Endothelial cell of umbilical vein (primary cell): ENCODE measurements at regions not wholly inside any gene's neighbourhood (a gene's known extent, or its start where the extent isn't known, plus 50 kb on each side); places are given as distances from the start of the nearest gene placed in this dataset.

ENCODE experiments used
- BruUV-seq: library from RNA; stranded (reverse); fragments of 400-500 nt; replicated peaks from 2 replicates; lab custom pipeline; 2021; lab: Mats Ljungman, UMichigan
- CTCF ChIA-PET: fragments of 300-600, 350-600 bp; sonication (Branson Sonifier 250); formaldehyde crosslinking; loops from one replicate; lab custom pipeline; 2021; ENCODE audit warnings: antibody characterized with exemption, inconsistent platforms; lab: Charles Lee
- POLR2A ChIA-PET: fragments of 300-600, 350-600 bp; sonication (Branson Sonifier 250); formaldehyde crosslinking; loops from one replicate; lab custom pipeline; 2021; ENCODE audit warnings: antibody characterized with exemption, inconsistent platforms; lab: Charles Lee
- DNase-seq: peaks from one replicate; pipeline ENCODE4 v3.0.0-alpha.2; 2011; ENCODE audit warnings: low read depth, low spot score
- FAIRE-seq: peaks from 2 replicates; lab custom pipeline; 2011; peaks lifted over from hg19 to GRCh38; lab: Jason Lieb, UNC
- H2AFZ ChIP-seq: 2 replicates; pipeline ENCODE4 v1.6.0; 2012; ENCODE audit warnings: low read depth, low read length, control low read depth, inconsistent platforms
- H3K27ac ChIP-seq: 2 replicates; pipeline ENCODE4 v1.5.1; 2011; ENCODE audit warnings: low read depth, mild to moderate bottlenecking, control low read depth, low read length, moderate library complexity; ENCODE audit not compliant: insufficient read depth
- H3K27me3 ChIP-seq, 2 experiments: 2 replicates each; pipeline versions ENCODE4 v1.6.0 to v1.6.1; 2011; ENCODE audit warnings: low read length in 2 of 2, mixed read lengths in 1 of 2; ENCODE audit not compliant: control insufficient read depth in 2 of 2, insufficient read depth in 2 of 2
- H3K36me3 ChIP-seq, 2 experiments: 2 replicates in 1 of 2; 3 replicates in 1 of 2; pipeline ENCODE4 v1.5.1; 2011; ENCODE audit warnings: low read length in 2 of 2, mild to moderate bottlenecking in 1 of 2, moderate library complexity in 1 of 2; ENCODE audit not compliant: control insufficient read depth in 2 of 2, insufficient read depth in 2 of 2; ENCODE audit errors: extremely low read depth in 1 of 2
- H3K4me1 ChIP-seq: 3 replicates; pipeline ENCODE4 v1.5.1; 2011; ENCODE audit warnings: mild to moderate bottlenecking, low read length; ENCODE audit not compliant: control insufficient read depth, insufficient read depth; ENCODE audit errors: extremely low read depth
- H3K4me2 ChIP-seq: 2 replicates; pipeline ENCODE4 v1.6.1; 2011; ENCODE audit warnings: low read length, control low read depth, mixed read lengths; ENCODE audit not compliant: insufficient read depth
- H3K4me3 ChIP-seq, 3 experiments: fragments of 200-600 bp in 1 of 3; sonication (generic), shearing (Covaris generic) in 1 of 3; replicated peaks in 1 of 3; 2 replicates each; pipeline ENCODE4 v1.5.1; 2011 to 2016; ENCODE audit warnings: control low read depth in 3 of 3, low read length in 3 of 3, mild to moderate bottlenecking in 2 of 3, inconsistent platforms in 1 of 3, low read depth in 1 of 3, moderate library complexity in 1 of 3; ENCODE audit not compliant: insufficient read depth in 1 of 3
- H3K79me2 ChIP-seq: 2 replicates; pipeline ENCODE4 v1.6.0; 2012; ENCODE audit warnings: low read length, inconsistent platforms; ENCODE audit not compliant: control insufficient read depth, insufficient read depth
- H3K9ac ChIP-seq: replicated peaks from 2 replicates; pipeline ENCODE3; 2011; ENCODE audit warnings: low read length, control low read depth; ENCODE audit not compliant: insufficient read depth; ENCODE audit errors: extremely low read depth
- H3K9me1 ChIP-seq: replicated peaks from 3 replicates; pipeline ENCODE4 v1.6.0; 2011; ENCODE audit warnings: mild to moderate bottlenecking, low read length; ENCODE audit not compliant: control insufficient read depth, insufficient read depth; ENCODE audit errors: extremely low read depth
- H3K9me3 ChIP-seq: replicated peaks from 2 replicates; pipeline ENCODE4 v1.5.1; 2012; ENCODE audit warnings: low read length, inconsistent platforms; ENCODE audit not compliant: control insufficient read depth, insufficient read depth
- H4K20me1 ChIP-seq: replicated peaks from 2 replicates; pipeline ENCODE3; 2011; ENCODE audit warnings: mild to moderate bottlenecking, low read length; ENCODE audit not compliant: control insufficient read depth, insufficient read depth; ENCODE audit errors: extremely low read depth
- CTCF ChIP-seq, 2 donors: IDR thresholded peaks; 1 replicate in 1 of 2; 2 replicates in 1 of 2; pipeline ENCODE4 v1.5.1; 2011; ENCODE audit warnings: low read length in 2 of 2, mild to moderate bottlenecking in 2 of 2, moderate library complexity in 2 of 2, control low read depth in 1 of 2, inconsistent platforms in 1 of 2, low read depth in 1 of 2; ENCODE audit not compliant: insufficient read depth in 1 of 2; ENCODE audit errors: extremely low read depth in 1 of 2
- EZH2 ChIP-seq: IDR thresholded peaks from 2 replicates; pipeline ENCODE4 v1.6.1; 2012; ENCODE audit warnings: borderline replicate concordance, low read depth, mild to moderate bottlenecking, moderate library complexity, low read length, inconsistent platforms; ENCODE audit not compliant: severe bottlenecking
- MAX ChIP-seq: IDR thresholded peaks from 2 replicates; pipeline ENCODE4 v1.6.1; 2011; ENCODE audit not compliant: insufficient read depth, insufficient read length
- dilution Hi-C: fragments of 300-500 bp; cut with MboI; formaldehyde crosslinking; loops from one replicate; pipeline ENCODE4 v1.15.0; 2019; ENCODE audit warnings: low sequenced_read_pairs; ENCODE audit not compliant: extremely low pct_ligation_motif_present
- intact Hi-C: fragments of 100-400 bp; cut with micrococcal nuclease; formaldehyde crosslinking; loops from one replicate; pipeline ENCODE4 v1.10.0; 2022

GRCh38 chr12:60191271-60191670, 595.4 kb downstream of the SLC16A7 start:
- intact Hi-C loops: no loop called here

More at GRCh38 chr12:60191271-60191670, 595.4 kb downstream of the SLC16A7 start:
- Histone ChIP-seq H3K4me3 (no peak overlapping the region), H3K27ac (no peak overlapping the region), H3K9me3 (no peaks in the 10 kb centered on the region), H4K20me1 (no peaks in the 10 kb centered on the region), H3K9me1 (no peaks in the 10 kb centered on the region), H3K79me2 (no peaks in the 10 kb centered on the region), H2AFZ (no peak overlapping the region), H3K4me2 (no peak overlapping the region), H3K27me3 (no peaks in the 10 kb centered on the region), H3K9ac (no peak overlapping the region), H3K4me1 (peaks cover 6% of the 10 kb centered on the region), H3K36me3 (no peaks in the 10 kb centered on the region)
- ChIA-PET CTCF (interaction anchor here (1.0 to 1.4 kb wide), 3 partner anchors 9 to 85 kb away, joined by 3 to 4 read pairs (median 4); no protein-coding TSS in a partner anchor), POLR2A (no interaction called here)
- DNase-seq (no peak), FAIRE-seq (no peak)
- dilution Hi-C loops: no loop called here
- no peak for TF ChIP-seq CTCF (IDR thresholded peaks at IDR 0.05; ENCODE audit: extremely low read depth in 1 of 2, insufficient read depth in 1 of 2, low read depth in 1 of 2, low read length in 2 of 2)
- no peak for TF ChIP-seq EZH2
- no peak for TF ChIP-seq MAX
- no TSS peak for BruUV-seq
